ENCODE measurements at regions not wholly inside any gene's neighbourhood (a gene's known extent, or its start where the extent isn't known, plus 50 kb on each side); places are given as distances from the start of the nearest gene placed in this dataset.

DNA sequence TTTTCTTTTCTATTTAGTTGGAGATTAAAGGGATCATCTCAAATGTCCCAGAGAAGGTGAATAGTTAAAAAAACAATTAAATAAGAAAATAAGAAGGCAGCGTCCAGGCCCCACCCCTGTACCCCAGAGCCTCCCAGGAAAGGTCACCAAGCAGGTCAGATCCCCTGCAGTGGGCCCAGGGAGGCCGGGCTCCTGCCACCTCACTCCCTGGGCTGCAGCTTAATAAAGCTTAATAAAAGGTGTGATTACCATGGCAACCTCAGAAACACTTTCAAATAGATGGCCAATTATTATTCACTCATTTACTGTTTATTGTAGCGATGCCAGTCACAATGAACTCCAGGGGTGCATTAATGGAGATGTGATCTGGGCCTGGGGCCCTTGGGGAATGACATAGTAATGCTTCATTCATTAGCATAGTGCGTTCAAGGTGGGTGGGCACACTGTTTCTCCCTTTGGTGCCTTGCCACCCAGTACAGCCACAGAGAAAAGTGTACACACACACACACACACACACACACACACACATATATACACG is 386.2 kb downstream of the CADM1 start:
- no peak overlapping the region for H3K27ac ChIP-seq (ENCODE audit: insufficient read depth, low read length)
- no peak overlapping the region for H2AFZ ChIP-seq (ENCODE audit: low read length)
- no peak for DNase-seq (ENCODE audit: low read depth in 2 of 2)
- TF ChIP-seq, protein P1, sequence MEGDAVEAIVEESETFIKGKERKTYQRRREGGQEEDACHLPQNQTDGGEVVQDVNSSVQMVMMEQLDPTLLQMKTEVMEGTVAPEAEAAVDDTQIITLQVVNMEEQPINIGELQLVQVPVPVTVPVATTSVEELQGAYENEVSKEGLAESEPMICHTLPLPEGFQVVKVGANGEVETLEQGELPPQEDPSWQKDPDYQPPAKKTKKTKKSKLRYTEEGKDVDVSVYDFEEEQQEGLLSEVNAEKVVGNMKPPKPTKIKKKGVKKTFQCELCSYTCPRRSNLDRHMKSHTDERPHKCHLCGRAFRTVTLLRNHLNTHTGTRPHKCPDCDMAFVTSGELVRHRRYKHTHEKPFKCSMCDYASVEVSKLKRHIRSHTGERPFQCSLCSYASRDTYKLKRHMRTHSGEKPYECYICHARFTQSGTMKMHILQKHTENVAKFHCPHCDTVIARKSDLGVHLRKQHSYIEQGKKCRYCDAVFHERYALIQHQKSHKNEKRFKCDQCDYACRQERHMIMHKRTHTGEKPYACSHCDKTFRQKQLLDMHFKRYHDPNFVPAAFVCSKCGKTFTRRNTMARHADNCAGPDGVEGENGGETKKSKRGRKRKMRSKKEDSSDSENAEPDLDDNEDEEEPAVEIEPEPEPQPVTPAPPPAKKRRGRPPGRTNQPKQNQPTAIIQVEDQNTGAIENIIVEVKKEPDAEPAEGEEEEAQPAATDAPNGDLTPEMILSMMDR (conservative IDR thresholded peaks at IDR 0.05 in 1 of 2, IDR thresholded peaks at IDR 0.05 in 1 of 2; ENCODE audit: low read depth in 1 of 2, low read length in 2 of 2), result no peak
- TF ChIP-seq EZH2 (IDR thresholded peaks at IDR 0.05; ENCODE audit: low read length, missing control alignments), result no peak
- H3K9ac ChIP-seq (ENCODE audit: insufficient read depth, low read length), result no peak overlapping the region
- no peaks in the 10 kb centered on the region for H3K79me2 ChIP-seq (ENCODE audit: control insufficient read depth, insufficient read depth, low read length)
- H3K9me3 ChIP-seq (ENCODE audit: control insufficient read depth, insufficient read depth, low read depth, low read length), result no peaks in the 10 kb centered on the region
- no peaks in the 10 kb centered on the region for H3K27me3 ChIP-seq (ENCODE audit: control insufficient read depth, insufficient read depth, low read length)
- H3K4me3 ChIP-seq (replicated peaks in 1 of 4; ENCODE audit: control extremely low read depth in 1 of 4, insufficient read depth in 1 of 4, low read depth in 3 of 4, low read length in 4 of 4), result no peak overlapping the region
- no peaks in the 10 kb centered on the region for H4K20me1 ChIP-seq (ENCODE audit: control insufficient read depth, extremely low read depth, insufficient read depth, low read length)
- no peaks in the 10 kb centered on the region for H3K4me1 ChIP-seq (ENCODE audit: control insufficient read depth, extremely low read depth, insufficient read depth, low read length)
- no peak overlapping the region for H3K4me2 ChIP-seq (ENCODE audit: extremely low read depth, insufficient read depth, low read length)
- no peaks in the 10 kb centered on the region for H3K36me3 ChIP-seq (ENCODE audit: control insufficient read depth, insufficient read depth, low read length)

DNA sequence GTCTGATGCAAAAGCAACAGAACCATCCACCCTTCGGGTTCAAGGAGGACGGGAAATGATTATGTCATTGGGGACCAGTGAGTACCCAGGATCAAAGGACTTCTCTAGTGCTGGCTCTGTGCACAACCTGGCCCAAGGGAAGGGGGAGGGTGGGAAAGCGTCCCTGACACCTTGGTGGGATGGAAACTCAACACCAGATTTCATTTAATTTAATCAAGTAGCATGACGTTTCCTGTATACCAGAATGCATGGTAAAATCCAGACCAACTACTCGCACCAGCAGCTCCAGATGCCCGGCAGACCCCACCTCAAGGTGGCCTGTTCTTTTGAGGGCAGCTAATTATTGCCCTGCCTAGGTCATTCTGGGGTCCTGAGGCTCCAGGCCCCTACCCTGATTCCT is 385.1 kb downstream of the CADM1 start:
- H3K36me3 ChIP-seq (ENCODE audit: control insufficient read depth, insufficient read depth, low read length), result no peaks in the 10 kb centered on the region
- H2AFZ ChIP-seq (ENCODE audit: low read length), result no peak overlapping the region
- H4K20me1 ChIP-seq (ENCODE audit: control insufficient read depth, extremely low read depth, insufficient read depth, low read length), result no peaks in the 10 kb centered on the region
- H3K9me3 ChIP-seq (ENCODE audit: control insufficient read depth, insufficient read depth, low read depth, low read length), result no peaks in the 10 kb centered on the region
- no peak overlapping the region for H3K4me3 ChIP-seq (replicated peaks in 1 of 4; ENCODE audit: control extremely low read depth in 1 of 4, insufficient read depth in 1 of 4, low read depth in 3 of 4, low read length in 4 of 4)
- H3K27me3 ChIP-seq (ENCODE audit: control insufficient read depth, insufficient read depth, low read length), result no peaks in the 10 kb centered on the region
- no peak for TF ChIP-seq EZH2 (IDR thresholded peaks at IDR 0.05; ENCODE audit: low read length, missing control alignments)
- TF ChIP-seq, protein P1 (conservative IDR thresholded peaks at IDR 0.05 in 1 of 2, IDR thresholded peaks at IDR 0.05 in 1 of 2; ENCODE audit: low read depth in 1 of 2, low read length in 2 of 2), result no peak
- no peak overlapping the region for H3K4me2 ChIP-seq (ENCODE audit: extremely low read depth, insufficient read depth, low read length)
- H3K79me2 ChIP-seq (ENCODE audit: control insufficient read depth, insufficient read depth, low read length), result no peaks in the 10 kb centered on the region
- no peak for DNase-seq (ENCODE audit: low read depth in 2 of 2)
- H3K4me1 ChIP-seq (ENCODE audit: control insufficient read depth, extremely low read depth, insufficient read depth, low read length), result no peaks in the 10 kb centered on the region
- H3K9ac ChIP-seq (ENCODE audit: insufficient read depth, low read length), result no peak overlapping the region
- H3K27ac ChIP-seq (ENCODE audit: insufficient read depth, low read length), result no peak overlapping the region
